HepG2 (cell line): ENCODE measurements at regions not wholly inside any gene's neighbourhood (a gene's known extent, or its start where the extent isn't known, plus 50 kb on each side); places are given as distances from the start of the nearest gene placed in this dataset.

Source experiments
- ARID5B ChIP-seq: IDR thresholded peaks from 2 replicates; pipeline ENCODE4 v1.4.0; 2020; ENCODE audit warnings: mild to moderate bottlenecking, missing genetic modification reagents
- BORCS8-MEF2B ChIP-seq: sonication (generic); formaldehyde crosslinking; IDR thresholded peaks from 2 replicates; pipeline ENCODE4 v1.8.0; 2022; ENCODE audit warnings: mild to moderate bottlenecking, missing genetic modification reagents
- CBFB ChIP-seq: sonication (generic); formaldehyde crosslinking; IDR thresholded peaks from 2 replicates; pipeline ENCODE4 v1.4.0; 2020; ENCODE audit warnings: missing genetic modification reagents
- HMG20B ChIP-seq: conservative IDR thresholded peaks from 2 replicates; pipeline ENCODE4 v1.6.1; 2016; ENCODE audit warnings: missing genetic modification reagents, missing compliant biosample characterization
- HNF1A ChIP-seq, 2 experiments: sonication (generic) in 1 of 2; formaldehyde crosslinking in 1 of 2; IDR thresholded peaks; 2 replicates each; pipeline versions ENCODE4 v1.4.0 to v1.6.1; 2016 to 2020; ENCODE audit warnings: borderline replicate concordance in 1 of 2, low read depth in 1 of 2, mild to moderate bottlenecking in 1 of 2, missing genetic modification reagents in 1 of 2
- ISL2 ChIP-seq: sonication (generic); formaldehyde crosslinking; IDR thresholded peaks from 2 replicates; pipeline ENCODE4 v1.5.0; 2020; ENCODE audit warnings: missing genetic modification reagents
- PAX8 ChIP-seq: sonication (generic); formaldehyde crosslinking; IDR thresholded peaks from 2 replicates; pipeline ENCODE4 v1.8.0; 2022; ENCODE audit warnings: mild to moderate bottlenecking, missing genetic modification reagents, borderline replicate concordance
- RAD51 ChIP-seq: fragments of 450-650 bp; IDR thresholded peaks from 2 replicates; pipeline ENCODE4 v1.6.1; 2016; ENCODE audit warnings: borderline replicate concordance
- RNF2 ChIP-seq: fragments of 450-650 bp; conservative IDR thresholded peaks from 2 replicates; pipeline ENCODE4 v1.6.1; 2016; ENCODE audit warnings: low read depth
- ZFP1 ChIP-seq: IDR thresholded peaks from 2 replicates; pipeline ENCODE4 v1.6.1; 2016
- ZFP36 ChIP-seq: fragments of 150-350 bp; IDR thresholded peaks from 2 replicates; pipeline ENCODE4 v1.6.1; 2018; ENCODE audit warnings: borderline replicate concordance, low read length, low read depth; ENCODE audit not compliant: partially characterized antibody
- ZNF230 ChIP-seq: sonication (generic); formaldehyde crosslinking; IDR thresholded peaks from 2 replicates; pipeline ENCODE4 v1.4.0; 2020; ENCODE audit warnings: mild to moderate bottlenecking, missing genetic modification reagents
- ZNF83 ChIP-seq: sonication (generic); formaldehyde crosslinking; IDR thresholded peaks from 2 replicates; pipeline ENCODE4 v1.4.0; 2020; ENCODE audit warnings: missing genetic modification reagents, mild to moderate bottlenecking, borderline replicate concordance
- TF ChIP-seq, protein P1 (sequence below): sonication (generic); formaldehyde crosslinking; IDR thresholded peaks from 2 replicates; pipeline ENCODE4 v1.4.0; 2020; ENCODE audit warnings: missing genetic modification reagents, borderline replicate concordance
- TF ChIP-seq, protein P2 (sequence below): sonication (generic); formaldehyde crosslinking; IDR thresholded peaks from 2 replicates; pipeline ENCODE4 v1.4.0; 2020; ENCODE audit warnings: missing genetic modification reagents

DNA sequence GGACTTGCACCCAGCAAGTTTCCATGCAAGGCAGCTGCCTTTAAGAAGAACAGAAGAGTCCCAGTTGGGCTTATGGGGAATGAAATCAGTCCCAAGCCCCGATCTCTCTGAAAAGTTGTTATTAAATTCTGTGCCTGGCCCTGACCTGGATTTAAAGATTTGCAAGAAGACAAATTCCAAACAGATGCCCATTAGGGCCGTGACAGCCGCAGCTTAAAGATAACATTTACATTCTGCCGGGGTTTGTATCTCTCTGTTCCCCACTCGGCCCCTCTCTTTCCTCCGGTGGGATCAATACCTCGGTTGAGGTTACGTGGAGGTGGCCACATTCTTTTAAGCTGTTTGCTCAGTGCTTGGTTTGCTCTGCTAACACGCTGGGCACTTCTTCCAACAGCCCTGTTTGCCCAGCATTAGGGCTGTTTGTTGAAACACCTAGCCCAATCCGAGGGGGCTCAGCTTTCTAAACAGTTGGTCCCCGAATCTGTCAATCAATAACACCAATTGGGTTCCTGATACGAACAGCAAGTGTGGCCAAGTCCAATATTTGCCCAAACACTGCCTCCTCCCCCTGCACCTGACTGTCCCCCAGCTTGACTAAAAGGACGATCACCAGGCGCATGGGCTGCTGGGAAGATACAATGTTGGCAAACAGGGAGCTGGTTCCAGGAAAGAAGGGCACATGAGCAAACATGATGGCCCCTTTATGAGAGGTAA is 108.6 kb downstream of the RPLP1 start (continued):
- TF ChIP-seq, protein P1, sequence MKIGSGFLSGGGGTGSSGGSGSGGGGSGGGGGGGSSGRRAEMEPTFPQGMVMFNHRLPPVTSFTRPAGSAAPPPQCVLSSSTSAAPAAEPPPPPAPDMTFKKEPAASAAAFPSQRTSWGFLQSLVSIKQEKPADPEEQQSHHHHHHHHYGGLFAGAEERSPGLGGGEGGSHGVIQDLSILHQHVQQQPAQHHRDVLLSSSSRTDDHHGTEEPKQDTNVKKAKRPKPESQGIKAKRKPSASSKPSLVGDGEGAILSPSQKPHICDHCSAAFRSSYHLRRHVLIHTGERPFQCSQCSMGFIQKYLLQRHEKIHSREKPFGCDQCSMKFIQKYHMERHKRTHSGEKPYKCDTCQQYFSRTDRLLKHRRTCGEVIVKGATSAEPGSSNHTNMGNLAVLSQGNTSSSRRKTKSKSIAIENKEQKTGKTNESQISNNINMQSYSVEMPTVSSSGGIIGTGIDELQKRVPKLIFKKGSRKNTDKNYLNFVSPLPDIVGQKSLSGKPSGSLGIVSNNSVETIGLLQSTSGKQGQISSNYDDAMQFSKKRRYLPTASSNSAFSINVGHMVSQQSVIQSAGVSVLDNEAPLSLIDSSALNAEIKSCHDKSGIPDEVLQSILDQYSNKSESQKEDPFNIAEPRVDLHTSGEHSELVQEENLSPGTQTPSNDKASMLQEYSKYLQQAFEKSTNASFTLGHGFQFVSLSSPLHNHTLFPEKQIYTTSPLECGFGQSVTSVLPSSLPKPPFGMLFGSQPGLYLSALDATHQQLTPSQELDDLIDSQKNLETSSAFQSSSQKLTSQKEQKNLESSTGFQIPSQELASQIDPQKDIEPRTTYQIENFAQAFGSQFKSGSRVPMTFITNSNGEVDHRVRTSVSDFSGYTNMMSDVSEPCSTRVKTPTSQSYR (CRISPR knock-in tag): peak; percentile 83; the same call in 1 of the 2 replicates
- TF ChIP-seq, protein P2, sequence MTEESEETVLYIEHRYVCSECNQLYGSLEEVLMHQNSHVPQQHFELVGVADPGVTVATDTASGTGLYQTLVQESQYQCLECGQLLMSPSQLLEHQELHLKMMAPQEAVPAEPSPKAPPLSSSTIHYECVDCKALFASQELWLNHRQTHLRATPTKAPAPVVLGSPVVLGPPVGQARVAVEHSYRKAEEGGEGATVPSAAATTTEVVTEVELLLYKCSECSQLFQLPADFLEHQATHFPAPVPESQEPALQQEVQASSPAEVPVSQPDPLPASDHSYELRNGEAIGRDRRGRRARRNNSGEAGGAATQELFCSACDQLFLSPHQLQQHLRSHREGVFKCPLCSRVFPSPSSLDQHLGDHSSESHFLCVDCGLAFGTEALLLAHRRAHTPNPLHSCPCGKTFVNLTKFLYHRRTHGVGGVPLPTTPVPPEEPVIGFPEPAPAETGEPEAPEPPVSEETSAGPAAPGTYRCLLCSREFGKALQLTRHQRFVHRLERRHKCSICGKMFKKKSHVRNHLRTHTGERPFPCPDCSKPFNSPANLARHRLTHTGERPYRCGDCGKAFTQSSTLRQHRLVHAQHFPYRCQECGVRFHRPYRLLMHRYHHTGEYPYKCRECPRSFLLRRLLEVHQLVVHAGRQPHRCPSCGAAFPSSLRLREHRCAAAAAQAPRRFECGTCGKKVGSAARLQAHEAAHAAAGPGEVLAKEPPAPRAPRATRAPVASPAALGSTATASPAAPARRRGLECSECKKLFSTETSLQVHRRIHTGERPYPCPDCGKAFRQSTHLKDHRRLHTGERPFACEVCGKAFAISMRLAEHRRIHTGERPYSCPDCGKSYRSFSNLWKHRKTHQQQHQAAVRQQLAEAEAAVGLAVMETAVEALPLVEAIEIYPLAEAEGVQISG (CRISPR knock-in tag): peak; percentile 49; the same call in 1 of the 2 replicates
- TF ChIP-seq ISL2 (peak; percentile 91), ZFP1 (CRISPR knock-in tag) (no peak), RAD51 (no peak), ZNF83 (no peak), ZNF230 (CRISPR knock-in tag) (no peak), HMG20B (CRISPR knock-in tag) (peak; percentile 94), CBFB (peak; percentile 81), ZFP36 (peak; percentile 79), HNF1A (IDR thresholded peaks at IDR 0.05; ENCODE audit: low read depth) (peak; percentile 89), HNF1A (CRISPR knock-in tag; IDR thresholded peaks at IDR 0.05; ENCODE audit: borderline replicate concordance) (peak; percentile 93), PAX8 (CRISPR knock-in tag) (no peak), BORCS8-MEF2B (peak; percentile 67; the same call in 1 of the 2 replicates), ARID5B (CRISPR knock-in tag) (peak; percentile 74), RNF2 (no peak)
